Cardiac fibroblast (primary cell): ENCODE measurements at regions not wholly inside any gene's neighbourhood (a gene's known extent, or its start where the extent isn't known, plus 50 kb on each side); places are given as distances from the start of the nearest gene placed in this dataset.

Source experiments
- DNase-seq, 2 donors: peaks; one replicate each; pipeline versions ENCODE4 v3.0.0 to v3.0.0-alpha.2; 2010; ENCODE audit warnings: low read depth in 2 of 2
- H3K4me3 ChIP-seq, 2 donors: replicated peaks in 1 of 2; 1 replicate in 1 of 2; 2 replicates in 1 of 2; pipeline ENCODE4 v1.5.1; 2011; ENCODE audit warnings: low read depth in 2 of 2, low read length in 2 of 2, mild to moderate bottlenecking in 2 of 2, moderate library complexity in 1 of 2
- TF ChIP-seq, protein P1 (sequence below): IDR thresholded peaks from one replicate; pipeline ENCODE4 v1.5.1; 2011; ENCODE audit warnings: low read depth, mild to moderate bottlenecking, low read length, inconsistent platforms

- TF ChIP-seq, protein P1, sequence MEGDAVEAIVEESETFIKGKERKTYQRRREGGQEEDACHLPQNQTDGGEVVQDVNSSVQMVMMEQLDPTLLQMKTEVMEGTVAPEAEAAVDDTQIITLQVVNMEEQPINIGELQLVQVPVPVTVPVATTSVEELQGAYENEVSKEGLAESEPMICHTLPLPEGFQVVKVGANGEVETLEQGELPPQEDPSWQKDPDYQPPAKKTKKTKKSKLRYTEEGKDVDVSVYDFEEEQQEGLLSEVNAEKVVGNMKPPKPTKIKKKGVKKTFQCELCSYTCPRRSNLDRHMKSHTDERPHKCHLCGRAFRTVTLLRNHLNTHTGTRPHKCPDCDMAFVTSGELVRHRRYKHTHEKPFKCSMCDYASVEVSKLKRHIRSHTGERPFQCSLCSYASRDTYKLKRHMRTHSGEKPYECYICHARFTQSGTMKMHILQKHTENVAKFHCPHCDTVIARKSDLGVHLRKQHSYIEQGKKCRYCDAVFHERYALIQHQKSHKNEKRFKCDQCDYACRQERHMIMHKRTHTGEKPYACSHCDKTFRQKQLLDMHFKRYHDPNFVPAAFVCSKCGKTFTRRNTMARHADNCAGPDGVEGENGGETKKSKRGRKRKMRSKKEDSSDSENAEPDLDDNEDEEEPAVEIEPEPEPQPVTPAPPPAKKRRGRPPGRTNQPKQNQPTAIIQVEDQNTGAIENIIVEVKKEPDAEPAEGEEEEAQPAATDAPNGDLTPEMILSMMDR = no peak
- no peak for DNase-seq
- H3K4me3 ChIP-seq = no peak overlapping the region
Observed at GRCh38 chr2:239475161-239476028, 74.6 kb upstream of the HDAC4 start.

DNA sequence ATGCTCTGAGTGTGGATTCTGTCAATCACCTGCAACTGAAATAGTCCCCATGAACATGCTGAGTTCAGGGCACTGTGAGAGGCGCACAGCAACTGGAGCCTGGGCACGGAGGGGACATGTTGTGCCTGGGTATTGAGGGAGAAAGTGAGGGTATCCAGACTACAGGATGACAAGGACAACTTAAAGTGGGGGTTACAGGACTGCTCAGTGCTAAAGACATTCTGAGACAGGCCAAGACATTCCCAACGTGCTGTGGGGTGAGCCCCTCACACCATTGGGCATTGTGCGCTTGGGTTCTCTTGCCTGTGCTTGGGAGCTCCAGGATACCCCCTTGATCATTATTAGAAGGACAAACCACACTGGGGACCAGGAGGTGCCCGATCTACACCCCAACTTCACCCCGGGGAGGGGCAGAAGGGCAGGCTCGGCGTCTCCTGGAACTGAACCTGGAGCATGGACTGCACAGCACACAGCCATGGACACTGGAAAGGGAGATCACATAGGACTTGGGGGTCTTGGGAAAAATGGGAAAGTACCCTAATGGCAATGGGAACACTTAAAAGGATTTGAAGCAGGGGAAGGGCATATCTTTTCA is 72.5 kb upstream of the HDAC4 start:
- TF ChIP-seq, protein P1 = no peak
- no peak for DNase-seq
- H3K4me3 ChIP-seq = no peak overlapping the region

DNA sequence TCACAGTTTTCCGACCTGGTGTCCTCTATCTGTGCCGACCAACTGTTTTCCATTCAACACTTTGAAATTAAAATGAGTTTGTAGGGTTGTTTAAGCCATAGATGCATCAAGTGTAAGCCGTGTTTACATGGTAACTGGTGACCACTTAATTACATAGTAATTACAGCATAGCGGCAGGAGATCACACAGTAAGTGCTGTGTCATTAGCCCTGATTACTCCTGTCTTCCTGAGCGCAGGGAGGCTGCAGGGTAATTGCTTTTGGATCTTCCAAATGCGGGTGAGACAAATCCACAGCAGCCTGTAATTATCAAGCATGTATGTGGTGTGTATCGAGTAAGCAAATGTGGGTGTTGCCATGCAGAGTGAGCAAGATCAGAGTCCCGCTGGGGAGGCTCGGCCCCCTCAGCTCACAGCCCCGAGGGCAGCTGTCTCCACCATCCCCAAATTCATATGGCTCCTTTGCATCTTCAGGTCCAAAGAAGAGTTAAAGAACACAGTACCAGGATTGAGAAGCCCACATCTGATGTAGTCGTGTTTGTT is 71.5 kb upstream of the HDAC4 start:
- DNase-seq = no peak
- H3K4me3 ChIP-seq = no peak overlapping the region
- TF ChIP-seq, protein P1 = no peak

DNA sequence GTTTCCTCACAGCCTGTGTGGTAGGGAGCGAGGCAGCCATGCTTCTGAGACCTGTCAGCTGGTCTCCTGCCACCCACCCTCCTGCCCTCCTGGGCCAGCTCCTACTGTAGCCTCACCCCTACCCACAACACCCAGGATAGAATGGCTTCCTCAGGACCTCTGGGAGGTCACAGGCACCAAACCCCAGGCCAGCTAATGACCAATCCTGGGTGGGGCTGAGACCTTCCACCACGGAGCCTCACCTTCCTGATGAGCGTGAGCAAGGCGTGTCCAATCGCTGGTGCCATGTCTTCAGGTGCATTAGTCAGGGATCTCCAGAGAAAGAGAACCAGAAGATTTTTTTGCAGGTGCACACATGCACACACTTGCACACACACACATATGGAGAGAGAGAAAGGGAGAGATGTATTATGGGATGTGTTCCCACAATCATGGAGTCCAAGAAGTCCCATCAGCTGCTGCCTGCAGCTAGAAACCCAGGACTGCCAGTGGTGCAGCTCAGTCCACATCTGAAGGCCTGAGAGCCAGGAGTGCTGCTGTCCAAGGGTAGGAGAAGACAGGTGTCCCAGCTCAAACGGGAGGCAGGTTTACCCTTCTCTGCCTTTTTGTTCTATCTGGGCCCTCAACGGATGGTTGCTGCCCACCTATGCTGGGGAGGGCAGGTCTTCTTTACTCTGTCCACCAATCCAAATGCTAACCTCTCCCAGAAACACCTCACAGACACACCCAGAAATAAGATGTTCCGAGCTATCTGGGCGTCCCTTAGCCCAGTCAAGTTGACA is 70.4 kb upstream of the HDAC4 start:
- no peak overlapping the region for H3K4me3 ChIP-seq
- TF ChIP-seq, protein P1 = no peak
- DNase-seq = no peak

DNA sequence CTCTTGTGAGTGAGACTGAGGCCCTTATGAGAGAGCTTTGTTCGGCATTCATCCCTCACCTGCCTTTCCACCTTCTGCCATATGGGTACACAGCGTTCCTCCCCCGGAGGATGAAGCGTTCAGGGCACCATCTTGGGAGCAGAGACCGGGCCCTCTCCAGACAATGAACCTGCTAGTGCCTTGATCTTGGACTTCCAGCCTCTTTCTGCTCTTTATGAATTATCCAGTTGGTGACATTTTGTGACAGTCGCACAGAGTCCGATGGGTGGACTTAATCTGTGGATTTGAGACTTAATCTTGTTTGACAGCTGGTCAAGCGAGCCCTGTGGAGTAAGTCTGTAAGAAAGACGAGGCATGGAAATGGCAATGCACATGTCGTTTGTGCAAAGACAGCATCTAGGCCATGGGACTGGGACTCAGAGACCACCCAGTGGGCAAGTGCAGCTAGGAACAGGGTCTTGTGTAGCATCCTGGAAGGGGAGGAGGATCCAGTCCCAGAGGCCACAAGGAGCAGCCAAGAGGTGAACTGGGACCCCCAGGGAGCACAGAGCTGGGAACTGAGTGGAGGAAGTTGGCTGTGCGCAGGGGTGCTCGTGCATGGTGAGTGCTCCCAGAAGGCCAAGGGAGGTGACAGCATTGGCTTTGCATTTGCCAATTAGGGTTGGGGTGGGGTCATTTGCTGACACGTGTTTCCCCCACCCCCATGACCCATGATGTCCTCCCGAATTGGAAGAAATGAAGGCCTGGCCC is 69.5 kb upstream of the HDAC4 start:
- TF ChIP-seq, protein P1 = no peak
- no peak for DNase-seq
- no peak overlapping the region for H3K4me3 ChIP-seq
